Urinary bladder (tissue), 3 donors: ENCODE measurements at regions not wholly inside any gene's neighbourhood (a gene's known extent, or its start where the extent isn't known, plus 50 kb on each side); places are given as distances from the start of the nearest gene placed in this dataset.
A peak's percentile ranks its signal among the peaks of the same experiment; 100 is the strongest.

Experiments used
- DNase-seq: peaks from one replicate; pipeline ENCODE4 v3.0.0-alpha.2; 2015; ENCODE audit errors: extremely low spot score
- H3K27ac ChIP-seq: one replicate; pipeline ENCODE4 v1.5.1; 2013; ENCODE audit warnings: low read depth, mild to moderate bottlenecking, moderate library complexity
- H3K36me3 ChIP-seq: one replicate; pipeline ENCODE4 v1.6.1; 2013; ENCODE audit warnings: mild to moderate bottlenecking, moderate library complexity; ENCODE audit not compliant: insufficient read depth
- H3K4me1 ChIP-seq: one replicate; pipeline ENCODE4 v1.6.1; 2013; ENCODE audit warnings: mild to moderate bottlenecking, moderate library complexity; ENCODE audit not compliant: insufficient read depth
- H3K4me3 ChIP-seq: one replicate; pipeline ENCODE4 v1.5.1; 2013; ENCODE audit warnings: low read depth, low read length
- WGBS: extraction: QIAGEN DNeasy Blood & Tissue Kit; methylation state at CpG from one replicate; pipeline ENCODE4 v1.1.7; 2013; 5-methylcytosine and 5-hydroxymethylcytosine counted together
- donor health status: healthy with polysubstance abuse.
- donor health status: healthy.

GRCh38 chr3:77887611-77888010, 847.7 kb downstream of the ROBO2 start:
- H3K36me3 ChIP-seq = no peaks in the 10 kb centered on the region
- no peak overlapping the region for H3K4me3 ChIP-seq
- no peaks in the 10 kb centered on the region for H3K4me1 ChIP-seq
- 26% methylated on average over 3 of the region's 3 CpGs for WGBS
- H3K27ac ChIP-seq = no peak overlapping the region
- no peak for DNase-seq

- no peak overlapping the region for H3K4me3 ChIP-seq
- no peaks in the 10 kb centered on the region for H3K4me1 ChIP-seq
- no peak for DNase-seq
- no peak overlapping the region for H3K27ac ChIP-seq
- no peaks in the 10 kb centered on the region for H3K36me3 ChIP-seq
- 93% methylated on average over 3 of the region's 3 CpGs for WGBS
Observed at GRCh38 chr3:77889616-77890015, 849.7 kb downstream of the ROBO2 start.

GRCh38 chr3:77898621-77899020, 858.7 kb downstream of the ROBO2 start:
- Histone ChIP-seq H3K4me1 (no peaks in the 10 kb centered on the region), H3K36me3 (no peaks in the 10 kb centered on the region), H3K4me3 (no peak overlapping the region), H3K27ac (no peak overlapping the region)
- WGBS = 99% methylated on average over 1 of the region's 1 CpG
- DNase-seq = no peak

GRCh38 chr3:77902675-77903074, 862.8 kb downstream of the ROBO2 start:
- Histone ChIP-seq H3K4me3 (no peak overlapping the region), H3K36me3 (no peaks in the 10 kb centered on the region), H3K27ac (no peak overlapping the region), H3K4me1 (no peaks in the 10 kb centered on the region)
- DNase-seq = no peak
- 51% methylated on average over 1 of the region's 1 CpG for WGBS

GRCh38 chr3:77906102-77906709, 866.3 kb downstream of the ROBO2 start:
- Histone ChIP-seq H3K36me3 (no peaks in the 10 kb centered on the region), H3K4me3 (no peak overlapping the region), H3K27ac (no peak overlapping the region), H3K4me1 (no peaks in the 10 kb centered on the region)
- WGBS = 78% methylated on average over 3 of the region's 3 CpGs
- DNase-seq = no peak

- H3K4me1 ChIP-seq = no peaks in the 10 kb centered on the region
- WGBS = 75% methylated on average over 3 of the region's 3 CpGs
- H3K27ac ChIP-seq = no peak overlapping the region
- no peaks in the 10 kb centered on the region for H3K36me3 ChIP-seq
- no peak for DNase-seq
- H3K4me3 ChIP-seq = no peak overlapping the region
Observed at GRCh38 chr3:77913524-77914174, 873.8 kb downstream of the ROBO2 start.

GRCh38 chr3:77915336-77915735, 875.4 kb downstream of the ROBO2 start:
- Histone ChIP-seq H3K27ac (no peak overlapping the region), H3K4me3 (no peak overlapping the region), H3K36me3 (no peaks in the 10 kb centered on the region), H3K4me1 (no peaks in the 10 kb centered on the region)
- 62% methylated on average over 2 of the region's 2 CpGs for WGBS
- no peak for DNase-seq

- DNase-seq = no peak
- H3K4me3 ChIP-seq = no peak overlapping the region
- WGBS = 74% methylated on average over 2 of the region's 2 CpGs
- no peaks in the 10 kb centered on the region for H3K36me3 ChIP-seq
- no peaks in the 10 kb centered on the region for H3K4me1 ChIP-seq
- no peak overlapping the region for H3K27ac ChIP-seq
Observed at GRCh38 chr3:77917225-77917624, 877.3 kb downstream of the ROBO2 start.

- no peak overlapping the region for H3K4me3 ChIP-seq
- no peak overlapping the region for H3K27ac ChIP-seq
- DNase-seq = no peak
- H3K4me1 ChIP-seq = no peaks in the 10 kb centered on the region
- no peaks in the 10 kb centered on the region for H3K36me3 ChIP-seq
Observed at GRCh38 chr3:77919244-77919643, 879.3 kb downstream of the ROBO2 start.

GRCh38 chr3:77931255-77932009, 891.5 kb downstream of the ROBO2 start:
- WGBS = 60% methylated on average over 9 of the region's 9 CpGs
- DNase-seq = peak; percentile 49
- Histone ChIP-seq H3K36me3 (no peaks in the 10 kb centered on the region), H3K4me3 (no peak overlapping the region), H3K27ac (no peak overlapping the region), H3K4me1 (no peaks in the 10 kb centered on the region)

- Histone ChIP-seq H3K27ac (no peak overlapping the region), H3K36me3 (no peaks in the 10 kb centered on the region), H3K4me3 (no peak overlapping the region), H3K4me1 (no peaks in the 10 kb centered on the region)
- 41% methylated on average over 1 of the region's 1 CpG for WGBS
- DNase-seq = no peak
Observed at GRCh38 chr3:77932926-77933325, 893.0 kb downstream of the ROBO2 start.

GRCh38 chr3:77933926-77934325, 894.0 kb downstream of the ROBO2 start:
- Histone ChIP-seq H3K4me1 (no peaks in the 10 kb centered on the region), H3K27ac (no peak overlapping the region), H3K4me3 (no peak overlapping the region), H3K36me3 (no peaks in the 10 kb centered on the region)
- WGBS = 57% methylated on average over 2 of the region's 2 CpGs
- DNase-seq = no peak

GRCh38 chr3:77935418-77935817, 895.5 kb downstream of the ROBO2 start:
- WGBS = 76% methylated on average over 1 of the region's 1 CpG
- DNase-seq = no peak
- H3K36me3 ChIP-seq = no peaks in the 10 kb centered on the region

GRCh38 chr3:77939726-77940125, 899.8 kb downstream of the ROBO2 start:
- Histone ChIP-seq H3K36me3 (no peaks in the 10 kb centered on the region), H3K27ac (no peak overlapping the region), H3K4me1 (no peaks in the 10 kb centered on the region), H3K4me3 (no peak overlapping the region)
- DNase-seq = no peak
- WGBS = 51% methylated on average over 1 of the region's 1 CpG

More at GRCh38 chr3:77935418-77935817, 895.5 kb downstream of the ROBO2 start:
- Histone ChIP-seq H3K27ac (no peak overlapping the region), H3K4me1 (no peaks in the 10 kb centered on the region), H3K4me3 (no peak overlapping the region)
